Adrenal gland (tissue), 9 donors: ENCODE measurements at regions not wholly inside any gene's neighbourhood (a gene's known extent, or its start where the extent isn't known, plus 50 kb on each side); places are given as distances from the start of the nearest gene placed in this dataset.

Source experiments
- DNase-seq, 7 donors: peaks; one replicate each; pipeline ENCODE4 v3.0.0-alpha.2; 2019 to 2020
- H3K27ac ChIP-seq, 5 donors: fragments of 200-600 bp; sonication (generic) in 4 of 5; 1 replicate in 3 of 5; 2 replicates in 2 of 5; pipeline versions ENCODE4 v1.5.1 to v1.8.0; 2016 to 2020; ENCODE audit warnings: mild to moderate bottlenecking in 1 of 5
- H3K27me3 ChIP-seq: fragments of 200-600 bp; 2 replicates; pipeline ENCODE4 v1.8.0; 2021
- H3K36me3 ChIP-seq, 2 donors: fragments of 200-600 bp; replicated peaks in 1 of 2; 1 replicate in 1 of 2; 2 replicates in 1 of 2; pipeline versions ENCODE4 v1.5.1 to v1.8.0; 2018 to 2022
- H3K4me1 ChIP-seq, 2 donors: fragments of 200-600 bp; replicated peaks in 1 of 2; 1 replicate in 1 of 2; 2 replicates in 1 of 2; pipeline versions ENCODE4 v1.5.1 to v1.8.0; 2018 to 2021
- H3K4me3 ChIP-seq, 4 donors: fragments of 200-600 bp; sonication (generic) in 3 of 4; one replicate each; pipeline ENCODE4 v1.5.1; 2016 to 2018
- H3K9me3 ChIP-seq, 3 donors: fragments of 200-600 bp; sonication (generic) in 1 of 3; replicated peaks in 1 of 3; 1 replicate in 2 of 3; 2 replicates in 1 of 3; pipeline versions ENCODE4 v1.5.1 to v1.8.0; 2016 to 2021
- CTCF ChIP-seq, 6 experiments: fragments of 450-650 bp in 4 of 6; fragments of 200-600 bp in 2 of 6; sonication (generic) in 1 of 6; IDR thresholded peaks; 1 replicate in 5 of 6; 2 replicates in 1 of 6; pipeline versions ENCODE4 v1.5.1 to v1.8.0; 2016 to 2021; ENCODE audit warnings: antibody characterized with exemption in 6 of 6, mild to moderate bottlenecking in 2 of 6, moderate library complexity in 1 of 6
- POLR2A ChIP-seq, 2 donors: fragments of 450-650 bp; IDR thresholded peaks; one replicate each; pipeline ENCODE4 v1.6.1; 2017; ENCODE audit warnings: antibody characterized with exemption in 2 of 2, mild to moderate bottlenecking in 2 of 2, moderate library complexity in 1 of 2
- WGBS, 4 donors: extraction: QIAGEN DNeasy Blood & Tissue Kit in 2 of 4; methylation state at CpG; one replicate each; pipeline versions ENCODE4 v1.1.5 to v1.1.7; 2013 to 2017; 5-methylcytosine and 5-hydroxymethylcytosine counted together
- intact Hi-C, 2 donors: fragments of 100-400 bp; cut with DNase I; formaldehyde crosslinking; loops; one replicate each; pipeline versions ENCODE4 v1.14.1 to v1.15.0; 2022 to 2023
- donor health status: healthy with polysubstance abuse.
- donor health status: Bipolar disorder and iron deficiency.
- donor health status: DM: yes; HTN: yes; CAD: no.
- donor health status: DM: no; HTN: no; CAD: no.
- donor health status: DM: no; HTN: no; CAD: no.

GRCh38 chr9:18333157-18333556, 140.8 kb upstream of the ADAMTSL1 start:
- Histone ChIP-seq H3K9me3 (no peaks in the 10 kb centered on the region), H3K36me3 (no peaks in the 10 kb centered on the region), H3K27me3 (no peaks in the 10 kb centered on the region), H3K27ac (no peak overlapping the region), H3K4me1 (peaks cover 6 to 17% of the 10 kb centered on the region in 2 donors), H3K4me3 (no peak overlapping the region)
- 83 to 85% (median 84%) methylated on average over 2 of the region's 2 CpGs for WGBS, 4 donors
- no peak for DNase-seq
- intact Hi-C loops: loop anchor here in 1 of 2 donors (10.0 kb wide), 1 partner anchor 52 kb away; no protein-coding TSS in a partner anchor
- no peak for TF ChIP-seq CTCF (IDR thresholded peaks at IDR 0.05)
- TF ChIP-seq POLR2A (IDR thresholded peaks at IDR 0.05): no peak

- intact Hi-C loops: loop anchor here in 1 of 2 donors (10.0 kb wide), 1 partner anchor 49 kb away; no protein-coding TSS in a partner anchor
- Histone ChIP-seq H3K27me3 (no peaks in the 10 kb centered on the region), H3K4me3 (no peak overlapping the region), H3K9me3 (no peaks in the 10 kb centered on the region), H3K4me1 (peaks cover 6 to 17% of the 10 kb centered on the region in 2 donors), H3K36me3 (no peaks in the 10 kb centered on the region), H3K27ac (no peak overlapping the region)
- TF ChIP-seq POLR2A (IDR thresholded peaks at IDR 0.05) (no peak), CTCF (IDR thresholded peaks at IDR 0.05) (no peak)
- DNase-seq: no peak
- 88 to 99% (median 97%) methylated on average over 1 of the region's 1 CpG for WGBS, 4 donors
Observed at GRCh38 chr9:18335825-18336224, 138.1 kb upstream of the ADAMTSL1 start.

- intact Hi-C loops: loop anchor here in 1 of 2 donors (10.0 kb wide), 1 partner anchor 47 kb away; no protein-coding TSS in a partner anchor
- TF ChIP-seq POLR2A (IDR thresholded peaks at IDR 0.05) (no peak), CTCF (IDR thresholded peaks at IDR 0.05) (no peak)
- 90 to 100% (median 92%) methylated on average over 4 of the region's 4 CpGs for WGBS, 4 donors
- no peak overlapping the region for H3K4me3 ChIP-seq
- H3K4me1 ChIP-seq: peaks cover 6 to 10% of the 10 kb centered on the region in 2 donors
- no peaks in the 10 kb centered on the region for H3K27me3 ChIP-seq
- no peak overlapping the region for H3K27ac ChIP-seq
- DNase-seq: no peak
- no peaks in the 10 kb centered on the region for H3K9me3 ChIP-seq
- no peaks in the 10 kb centered on the region for H3K36me3 ChIP-seq
Observed at GRCh38 chr9:18338042-18338441, 135.9 kb upstream of the ADAMTSL1 start.

- Histone ChIP-seq H3K36me3 (no peaks in the 10 kb centered on the region), H3K9me3 (no peaks in the 10 kb centered on the region), H3K4me1 (peaks cover 0 to 4% of the 10 kb centered on the region in 2 donors), H3K27ac (no peak overlapping the region), H3K27me3 (no peaks in the 10 kb centered on the region), H3K4me3 (no peak overlapping the region)
- DNase-seq: no peak
- intact Hi-C loops: no loop called here
- WGBS, 4 donors: 86 to 92% (median 89%) methylated on average over 2 of the region's 2 CpGs
- TF ChIP-seq CTCF (IDR thresholded peaks at IDR 0.05) (no peak), POLR2A (IDR thresholded peaks at IDR 0.05) (no peak)
Observed at GRCh38 chr9:18343784-18344183, 130.2 kb upstream of the ADAMTSL1 start.
